ENCODE measurements at regions not wholly inside any gene's neighbourhood (a gene's known extent, or its start where the extent isn't known, plus 50 kb on each side); places are given as distances from the start of the nearest gene placed in this dataset.

DNA sequence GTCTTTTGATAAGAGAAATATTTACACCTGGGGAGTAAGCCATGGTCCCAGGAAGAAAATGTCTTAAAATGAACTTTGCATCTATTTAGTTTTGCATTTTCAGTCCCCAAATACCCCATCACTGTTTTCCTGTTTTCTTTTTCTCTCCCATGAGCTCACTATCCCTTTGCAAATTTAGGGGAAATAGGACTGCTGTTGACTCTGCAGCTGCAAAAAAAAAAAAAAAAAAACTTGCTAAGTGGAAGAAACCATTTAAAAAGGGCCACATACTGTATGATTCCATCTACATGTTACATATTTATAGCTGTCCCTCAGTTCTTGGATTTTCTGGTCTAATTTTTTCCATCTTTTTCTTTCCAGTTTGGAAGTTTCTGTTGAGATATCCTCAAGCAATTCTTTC lies 98.2 kb upstream of the SERP2 start:
- no peaks in the 10 kb centered on the region for H3K36me3 ChIP-seq (ENCODE audit: insufficient read depth, insufficient read length, low read length)
- no peaks in the 10 kb centered on the region for H3K9me3 ChIP-seq (ENCODE audit: insufficient read depth, low read length)
- H3K9ac ChIP-seq (ENCODE audit: insufficient read length, low read depth): no peak overlapping the region
- TF ChIP-seq YY1 (IDR thresholded peaks at IDR 0.05; ENCODE audit: insufficient read depth, insufficient read length) (no peak), ZNF274 (IDR thresholded peaks at IDR 0.05; ENCODE audit: low read depth, low read length) (no peak), SUZ12 (IDR thresholded peaks at IDR 0.05; ENCODE audit: extremely low read depth, insufficient read depth, insufficient read length) (no peak)
- no peaks in the 10 kb centered on the region for H3K27me3 ChIP-seq (ENCODE audit: insufficient read depth, insufficient read length)
- H3K4me3 ChIP-seq (ENCODE audit: insufficient read length, low read depth): no peak overlapping the region
- DNase-seq (ENCODE audit: low read depth, low spot score): no peak
- no peaks in the 10 kb centered on the region for H3K4me1 ChIP-seq (ENCODE audit: insufficient read depth, insufficient read length)

DNA sequence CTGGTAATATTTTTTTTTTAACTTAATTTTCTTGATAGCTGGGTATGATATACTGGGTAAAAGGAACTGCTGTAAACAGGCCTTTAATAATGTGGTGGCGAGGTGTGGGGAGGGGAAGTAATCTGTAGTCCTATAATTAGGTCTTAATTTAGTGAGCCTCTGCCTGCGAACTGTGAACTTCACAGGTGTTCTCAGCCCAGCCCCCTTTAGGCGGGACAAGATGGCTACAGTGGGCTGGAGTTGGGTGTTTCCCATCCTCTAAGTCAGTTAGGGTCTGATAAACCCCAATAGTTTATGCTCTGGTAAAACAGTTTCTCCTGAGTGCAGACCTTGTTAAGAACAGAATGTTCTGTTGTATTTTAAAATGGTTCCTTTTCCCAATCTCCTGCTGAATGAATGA lies 97.6 kb upstream of the SERP2 start:
- no peak for DNase-seq (ENCODE audit: low read depth, low spot score)
- Histone ChIP-seq H3K9me3 (ENCODE audit: insufficient read depth, low read length) (no peaks in the 10 kb centered on the region), H3K9ac (ENCODE audit: insufficient read length, low read depth) (no peak overlapping the region)

GRCh38 chr13:44277459-44277858 lies 96.2 kb upstream of the SERP2 start:
- TF ChIP-seq ZNF274 (IDR thresholded peaks at IDR 0.05; ENCODE audit: low read depth, low read length) (no peak), SUZ12 (IDR thresholded peaks at IDR 0.05; ENCODE audit: extremely low read depth, insufficient read depth, insufficient read length) (no peak), YY1 (IDR thresholded peaks at IDR 0.05; ENCODE audit: insufficient read depth, insufficient read length) (no peak)
- Histone ChIP-seq H3K4me3 (ENCODE audit: insufficient read length, low read depth) (no peak overlapping the region), H3K9ac (ENCODE audit: insufficient read length, low read depth) (no peak overlapping the region), H3K27me3 (ENCODE audit: insufficient read depth, insufficient read length) (no peaks in the 10 kb centered on the region), H3K4me1 (ENCODE audit: insufficient read depth, insufficient read length) (no peaks in the 10 kb centered on the region), H3K9me3 (ENCODE audit: insufficient read depth, low read length) (no peaks in the 10 kb centered on the region), H3K36me3 (ENCODE audit: insufficient read depth, insufficient read length, low read length) (no peaks in the 10 kb centered on the region)
- no peak for DNase-seq (ENCODE audit: low read depth, low spot score)

More for the DNA sequence above, 97.6 kb upstream of the SERP2 start:
- no peaks in the 10 kb centered on the region for H3K27me3 ChIP-seq (ENCODE audit: insufficient read depth, insufficient read length)
- no peaks in the 10 kb centered on the region for H3K36me3 ChIP-seq (ENCODE audit: insufficient read depth, insufficient read length, low read length)
- H3K4me3 ChIP-seq (ENCODE audit: insufficient read length, low read depth): no peak overlapping the region
- no peaks in the 10 kb centered on the region for H3K4me1 ChIP-seq (ENCODE audit: insufficient read depth, insufficient read length)
- TF ChIP-seq YY1 (IDR thresholded peaks at IDR 0.05; ENCODE audit: insufficient read depth, insufficient read length) (no peak), SUZ12 (IDR thresholded peaks at IDR 0.05; ENCODE audit: extremely low read depth, insufficient read depth, insufficient read length) (no peak), ZNF274 (IDR thresholded peaks at IDR 0.05; ENCODE audit: low read depth, low read length) (no peak)

DNA sequence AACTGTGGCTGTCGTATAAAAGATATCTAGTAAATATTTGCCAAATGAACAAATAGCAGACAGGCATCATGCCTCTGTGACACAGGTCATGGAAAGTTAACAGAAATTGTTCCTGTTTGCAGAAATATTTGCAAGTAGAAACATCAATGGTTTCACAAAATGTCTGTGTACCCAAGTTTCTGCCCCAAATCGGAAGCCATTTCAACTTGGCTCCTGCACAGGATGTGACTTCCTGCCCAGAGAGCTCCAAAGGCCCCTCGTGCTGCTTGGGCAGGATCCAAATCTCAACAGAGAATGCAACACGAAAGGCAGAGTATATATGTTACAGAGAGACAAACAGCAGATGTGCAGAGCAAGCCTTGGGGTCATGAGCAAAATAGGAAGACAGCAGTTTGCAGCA lies 95.5 kb upstream of the SERP2 start:
- Histone ChIP-seq H3K4me3 (ENCODE audit: insufficient read length, low read depth) (no peak overlapping the region), H3K9ac (ENCODE audit: insufficient read length, low read depth) (no peak overlapping the region), H3K4me1 (ENCODE audit: insufficient read depth, insufficient read length) (no peaks in the 10 kb centered on the region), H3K36me3 (ENCODE audit: insufficient read depth, insufficient read length, low read length) (no peaks in the 10 kb centered on the region), H3K27me3 (ENCODE audit: insufficient read depth, insufficient read length) (no peaks in the 10 kb centered on the region), H3K9me3 (ENCODE audit: insufficient read depth, low read length) (no peaks in the 10 kb centered on the region)
- TF ChIP-seq SUZ12 (IDR thresholded peaks at IDR 0.05; ENCODE audit: extremely low read depth, insufficient read depth, insufficient read length) (no peak), YY1 (IDR thresholded peaks at IDR 0.05; ENCODE audit: insufficient read depth, insufficient read length) (no peak), ZNF274 (IDR thresholded peaks at IDR 0.05; ENCODE audit: low read depth, low read length) (no peak)
- DNase-seq (ENCODE audit: low read depth, low spot score): no peak

GRCh38 chr13:44280456-44280855 lies 93.2 kb upstream of the SERP2 start:
- Histone ChIP-seq H3K4me3 (ENCODE audit: insufficient read length, low read depth) (no peak overlapping the region), H3K36me3 (ENCODE audit: insufficient read depth, insufficient read length, low read length) (no peaks in the 10 kb centered on the region), H3K27me3 (ENCODE audit: insufficient read depth, insufficient read length) (no peaks in the 10 kb centered on the region), H3K4me1 (ENCODE audit: insufficient read depth, insufficient read length) (no peaks in the 10 kb centered on the region), H3K9ac (ENCODE audit: insufficient read length, low read depth) (no peak overlapping the region), H3K9me3 (ENCODE audit: insufficient read depth, low read length) (no peaks in the 10 kb centered on the region)
- no peak for DNase-seq (ENCODE audit: low read depth, low spot score)
- no peak for TF ChIP-seq YY1 (IDR thresholded peaks at IDR 0.05; ENCODE audit: insufficient read depth, insufficient read length)
- no peak for TF ChIP-seq SUZ12 (IDR thresholded peaks at IDR 0.05; ENCODE audit: extremely low read depth, insufficient read depth, insufficient read length)
- TF ChIP-seq ZNF274 (IDR thresholded peaks at IDR 0.05; ENCODE audit: low read depth, low read length): no peak

DNA sequence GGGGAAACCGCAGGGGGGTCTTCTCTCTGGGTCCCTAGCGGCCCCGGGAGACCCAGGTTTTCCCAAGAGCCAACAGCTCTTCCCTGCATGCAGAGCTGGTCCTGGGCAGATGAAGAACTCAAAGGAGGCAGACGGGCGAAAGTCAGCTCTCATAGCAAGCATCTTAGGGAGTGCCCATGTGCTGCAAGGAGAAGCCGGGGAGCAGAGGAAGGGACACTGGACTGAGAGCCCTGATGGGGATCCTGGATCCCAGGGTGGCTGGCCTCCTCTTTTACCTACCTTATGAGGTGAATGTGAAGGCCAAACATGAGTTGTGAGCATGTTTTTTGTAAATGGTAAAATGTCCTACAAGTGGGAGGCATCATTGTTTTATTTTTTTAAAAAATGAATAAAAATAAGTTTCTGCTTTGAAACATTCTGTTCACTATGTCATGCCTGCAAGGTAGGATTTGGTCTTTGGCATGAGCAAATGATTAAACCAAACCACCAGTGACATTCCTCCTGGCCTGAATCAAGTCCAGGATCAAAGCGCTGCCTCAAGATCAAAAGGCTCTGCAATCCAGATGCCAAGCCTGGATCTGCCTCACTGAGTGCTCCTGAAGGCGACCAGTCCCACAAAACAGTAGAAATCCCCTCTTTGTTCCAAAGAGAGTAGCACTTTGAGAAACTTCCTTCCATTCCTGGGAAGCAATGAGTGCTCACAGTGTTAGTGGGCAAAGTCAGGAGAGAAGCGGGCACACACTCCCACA lies 92.2 kb upstream of the SERP2 start:
- TF ChIP-seq YY1 (IDR thresholded peaks at IDR 0.05; ENCODE audit: insufficient read depth, insufficient read length) (no peak), SUZ12 (IDR thresholded peaks at IDR 0.05; ENCODE audit: extremely low read depth, insufficient read depth, insufficient read length) (no peak), ZNF274 (IDR thresholded peaks at IDR 0.05; ENCODE audit: low read depth, low read length) (no peak)
- Histone ChIP-seq H3K4me1 (ENCODE audit: insufficient read depth, insufficient read length) (no peaks in the 10 kb centered on the region), H3K9me3 (ENCODE audit: insufficient read depth, low read length) (no peaks in the 10 kb centered on the region), H3K36me3 (ENCODE audit: insufficient read depth, insufficient read length, low read length) (no peaks in the 10 kb centered on the region), H3K27me3 (ENCODE audit: insufficient read depth, insufficient read length) (no peaks in the 10 kb centered on the region), H3K9ac (ENCODE audit: insufficient read length, low read depth) (no peak overlapping the region), H3K4me3 (ENCODE audit: insufficient read length, low read depth) (no peak overlapping the region)
- DNase-seq (ENCODE audit: low read depth, low spot score): no peak

DNA sequence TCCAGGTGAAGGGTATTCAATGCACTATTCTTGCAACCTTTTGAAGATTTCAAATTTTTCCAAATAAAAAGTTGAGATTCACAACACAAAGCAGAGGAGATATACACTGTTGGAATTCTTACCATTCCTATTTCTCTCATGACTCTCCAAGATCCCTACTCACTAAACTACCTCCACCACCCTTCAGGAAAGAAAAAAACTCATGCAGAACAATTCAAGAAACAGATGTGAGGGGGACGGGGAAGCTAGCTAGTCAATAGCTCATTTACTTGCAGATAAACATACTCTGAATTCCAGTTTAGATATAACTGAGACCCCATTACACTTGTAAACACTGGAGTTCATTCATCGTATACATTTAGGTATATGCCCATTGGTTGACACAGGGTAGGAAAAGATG lies 90.0 kb upstream of the SERP2 start:
- H3K4me3 ChIP-seq (ENCODE audit: insufficient read length, low read depth): no peak overlapping the region
- no peak overlapping the region for H3K9ac ChIP-seq (ENCODE audit: insufficient read length, low read depth)
- H3K4me1 ChIP-seq (ENCODE audit: insufficient read depth, insufficient read length): no peaks in the 10 kb centered on the region
- H3K9me3 ChIP-seq (ENCODE audit: insufficient read depth, low read length): no peaks in the 10 kb centered on the region
- no peaks in the 10 kb centered on the region for H3K36me3 ChIP-seq (ENCODE audit: insufficient read depth, insufficient read length, low read length)
- TF ChIP-seq YY1 (IDR thresholded peaks at IDR 0.05; ENCODE audit: insufficient read depth, insufficient read length) (no peak), ZNF274 (IDR thresholded peaks at IDR 0.05; ENCODE audit: low read depth, low read length) (no peak), SUZ12 (IDR thresholded peaks at IDR 0.05; ENCODE audit: extremely low read depth, insufficient read depth, insufficient read length) (no peak)
- peak; percentile 20 for DNase-seq (ENCODE audit: low read depth, low spot score)
- no peaks in the 10 kb centered on the region for H3K27me3 ChIP-seq (ENCODE audit: insufficient read depth, insufficient read length)
